ENCODE measurements at regions not wholly inside any gene's neighbourhood (a gene's known extent, or its start where the extent isn't known, plus 50 kb on each side); places are given as distances from the start of the nearest gene placed in this dataset.
A peak's percentile ranks its signal among the peaks of the same experiment; 100 is the strongest.

- Histone ChIP-seq H3K27ac (peak overlapping the region; percentile 71 to 84), H3K4me3 (no peak overlapping the region), H3K36me3 (no peaks in the 10 kb centered on the region), H3K9me3 (no peaks in the 10 kb centered on the region), H3K4me1 (peaks cover 9 to 33% of the 10 kb centered on the region in 2 donors), H3K27me3 (no peaks in the 10 kb centered on the region)
- no peak for ATAC-seq
- DNase-seq, result no peak
- TF ChIP-seq, protein P1, sequence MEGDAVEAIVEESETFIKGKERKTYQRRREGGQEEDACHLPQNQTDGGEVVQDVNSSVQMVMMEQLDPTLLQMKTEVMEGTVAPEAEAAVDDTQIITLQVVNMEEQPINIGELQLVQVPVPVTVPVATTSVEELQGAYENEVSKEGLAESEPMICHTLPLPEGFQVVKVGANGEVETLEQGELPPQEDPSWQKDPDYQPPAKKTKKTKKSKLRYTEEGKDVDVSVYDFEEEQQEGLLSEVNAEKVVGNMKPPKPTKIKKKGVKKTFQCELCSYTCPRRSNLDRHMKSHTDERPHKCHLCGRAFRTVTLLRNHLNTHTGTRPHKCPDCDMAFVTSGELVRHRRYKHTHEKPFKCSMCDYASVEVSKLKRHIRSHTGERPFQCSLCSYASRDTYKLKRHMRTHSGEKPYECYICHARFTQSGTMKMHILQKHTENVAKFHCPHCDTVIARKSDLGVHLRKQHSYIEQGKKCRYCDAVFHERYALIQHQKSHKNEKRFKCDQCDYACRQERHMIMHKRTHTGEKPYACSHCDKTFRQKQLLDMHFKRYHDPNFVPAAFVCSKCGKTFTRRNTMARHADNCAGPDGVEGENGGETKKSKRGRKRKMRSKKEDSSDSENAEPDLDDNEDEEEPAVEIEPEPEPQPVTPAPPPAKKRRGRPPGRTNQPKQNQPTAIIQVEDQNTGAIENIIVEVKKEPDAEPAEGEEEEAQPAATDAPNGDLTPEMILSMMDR (IDR thresholded peaks at IDR 0.05), result no peak
- intact Hi-C loops (cut with DNase I), result no loop called here
Observed at GRCh38 chr2:102083393-102083703, 59.2 kb upstream of the IL1R1 start.

DNA sequence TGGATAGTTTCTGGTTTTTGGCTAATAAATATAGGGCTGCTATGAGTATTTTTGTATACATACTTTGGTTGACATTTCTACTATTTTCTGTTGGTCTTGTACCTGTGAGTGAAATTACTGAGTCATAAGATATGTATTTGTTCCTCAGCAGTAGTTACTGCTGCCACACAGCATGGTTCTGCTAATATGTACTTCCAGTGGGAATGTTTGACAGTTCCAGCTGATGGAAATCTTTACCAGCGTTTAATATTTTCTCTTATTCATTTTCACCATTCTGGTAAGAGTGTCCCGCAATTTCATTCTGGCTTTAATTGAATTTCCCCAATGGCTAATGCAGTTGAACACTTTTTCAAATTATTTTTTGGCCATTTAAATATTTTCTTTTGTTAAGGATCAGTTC, 57.9 kb upstream of the IL1R1 start:
- intact Hi-C loops (cut with DNase I), result no loop called here
- Histone ChIP-seq H3K36me3 (no peaks in the 10 kb centered on the region), H3K27ac (no peak overlapping the region), H3K4me1 (peaks cover 9 to 33% of the 10 kb centered on the region in 2 donors), H3K4me3 (no peak overlapping the region), H3K9me3 (no peaks in the 10 kb centered on the region), H3K27me3 (no peaks in the 10 kb centered on the region)
- ATAC-seq (no peak), DNase-seq (no peak)
- TF ChIP-seq, protein P1 (IDR thresholded peaks at IDR 0.05), result no peak

DNA sequence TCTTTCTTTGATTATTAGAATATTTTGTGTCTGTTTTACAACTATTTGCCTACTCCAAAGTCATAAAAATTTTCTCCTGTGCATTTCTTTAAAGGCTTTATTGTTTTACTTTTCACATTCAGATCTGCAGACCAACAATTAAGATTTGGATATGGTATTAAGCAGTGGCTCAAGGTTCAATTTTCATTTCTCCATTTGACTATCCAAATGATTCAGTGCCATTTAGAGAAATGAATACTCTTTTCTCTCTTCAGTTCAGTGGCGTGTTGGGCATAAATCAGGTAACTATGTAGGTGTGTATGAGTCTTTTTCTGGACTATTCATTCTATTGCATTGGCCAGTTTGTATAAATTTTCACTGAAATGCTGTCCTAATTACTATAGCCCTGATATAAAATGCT, 57.3 kb upstream of the IL1R1 start:
- no peak overlapping the region for H3K27ac ChIP-seq

DNA sequence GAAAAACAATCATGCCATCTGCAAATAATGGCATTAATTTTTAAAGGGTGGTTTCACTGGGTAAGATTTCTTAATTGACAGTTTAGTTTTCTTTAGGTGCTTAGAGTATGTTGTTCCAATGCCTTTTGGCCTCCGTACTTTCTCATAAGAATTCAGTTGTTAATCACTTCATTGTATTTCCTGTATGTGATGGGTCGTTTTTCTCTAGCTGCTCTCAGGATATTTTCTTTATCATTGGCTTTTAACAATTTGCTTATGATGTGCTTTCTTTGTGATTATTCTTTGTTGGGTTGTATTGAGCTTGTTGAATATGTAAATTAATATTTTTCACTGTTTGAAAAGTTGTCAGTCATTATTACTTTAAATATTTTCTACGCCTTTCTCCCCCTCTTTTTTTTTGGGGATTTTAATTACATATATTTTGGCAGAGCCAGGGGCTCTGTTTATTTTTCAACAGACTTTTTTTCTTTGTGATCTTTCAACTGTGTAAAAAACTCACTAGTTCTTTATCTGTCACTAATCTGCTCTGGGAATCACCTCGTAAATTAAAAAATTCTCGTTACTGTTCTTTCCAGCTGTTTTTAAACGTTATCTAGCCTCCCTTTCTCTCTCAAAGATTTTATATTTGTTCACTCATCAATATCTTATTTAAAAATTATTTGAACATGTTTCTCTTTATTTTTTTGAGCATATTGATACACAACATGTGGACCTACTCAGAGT, 56.2 kb upstream of the IL1R1 start:
- Histone ChIP-seq H3K4me3 (no peak overlapping the region), H3K4me1 (peaks cover 9 to 23% of the 10 kb centered on the region in 2 donors), H3K36me3 (no peaks in the 10 kb centered on the region), H3K9me3 (no peaks in the 10 kb centered on the region), H3K27ac (no peak overlapping the region), H3K27me3 (no peaks in the 10 kb centered on the region)
- ATAC-seq, result no peak
- TF ChIP-seq, protein P1 (IDR thresholded peaks at IDR 0.05), result no peak
- no peak for DNase-seq
- intact Hi-C loops (cut with DNase I), result no loop called here

More for the DNA sequence above, 57.3 kb upstream of the IL1R1 start:
- no peak overlapping the region for H3K4me3 ChIP-seq
- no peaks in the 10 kb centered on the region for H3K27me3 ChIP-seq
- ATAC-seq (no peak), DNase-seq (no peak)
- H3K36me3 ChIP-seq, result no peaks in the 10 kb centered on the region
- peaks cover 9 to 33% of the 10 kb centered on the region in 2 donors for H3K4me1 ChIP-seq
- TF ChIP-seq, protein P1 (IDR thresholded peaks at IDR 0.05), result no peak
- intact Hi-C loops (cut with DNase I), result no loop called here
- no peaks in the 10 kb centered on the region for H3K9me3 ChIP-seq

DNA sequence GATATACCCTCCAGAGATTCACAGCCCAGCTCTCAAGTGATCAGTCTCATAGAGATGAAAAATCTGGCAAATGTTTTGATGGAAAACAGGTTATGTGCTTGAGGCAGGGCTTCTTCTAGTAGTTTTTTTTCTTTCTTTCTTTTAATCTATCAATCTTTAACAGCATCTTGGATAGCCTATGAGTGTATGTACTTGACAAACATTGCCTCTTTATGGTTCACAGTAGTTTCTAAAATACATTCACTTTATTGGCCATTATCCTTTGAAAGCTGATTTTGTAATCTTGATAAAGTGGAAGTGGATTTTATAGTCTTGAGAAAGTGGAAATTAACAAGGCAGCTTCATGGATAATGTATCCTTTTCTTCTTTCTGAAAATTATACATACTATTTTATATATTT, 51.4 kb upstream of the IL1R1 start:
- Histone ChIP-seq H3K36me3 (no peaks in the 10 kb centered on the region), H3K27me3 (no peaks in the 10 kb centered on the region), H3K4me1 (peaks cover 0 to 17% of the 10 kb centered on the region in 2 donors), H3K9me3 (no peaks in the 10 kb centered on the region), H3K27ac (no peak overlapping the region), H3K4me3 (no peak overlapping the region)
- TF ChIP-seq, protein P1 (IDR thresholded peaks at IDR 0.05), result no peak
- no peak for DNase-seq
- intact Hi-C loops (cut with DNase I), result no loop called here
- ATAC-seq, result no peak
